SK-MEL-5 (cell line): ENCODE measurements at regions not wholly inside any gene's neighbourhood (a gene's known extent, or its start where the extent isn't known, plus 50 kb on each side); places are given as distances from the start of the nearest gene placed in this dataset.
"Not testable (repeated sequence)": the region's sequence is repeated elsewhere in the genome, so short reads cannot be mapped to it uniquely, and the experiment has no call there.

Experiments used
- DNase-seq: peaks from one replicate; pipeline ENCODE4 v3.0.0-alpha.2; 2016; ENCODE audit warnings: low read depth, low spot score
- in situ Hi-C: cut with HindIII; loops from 2 replicates; pipeline ENCODE4 v1.10.0; 2016; ENCODE audit warnings: low sequenced_read_pairs, high pct_unique_total_duplicates, low pct_unique_long_range_greater_than_20kb

DNA sequence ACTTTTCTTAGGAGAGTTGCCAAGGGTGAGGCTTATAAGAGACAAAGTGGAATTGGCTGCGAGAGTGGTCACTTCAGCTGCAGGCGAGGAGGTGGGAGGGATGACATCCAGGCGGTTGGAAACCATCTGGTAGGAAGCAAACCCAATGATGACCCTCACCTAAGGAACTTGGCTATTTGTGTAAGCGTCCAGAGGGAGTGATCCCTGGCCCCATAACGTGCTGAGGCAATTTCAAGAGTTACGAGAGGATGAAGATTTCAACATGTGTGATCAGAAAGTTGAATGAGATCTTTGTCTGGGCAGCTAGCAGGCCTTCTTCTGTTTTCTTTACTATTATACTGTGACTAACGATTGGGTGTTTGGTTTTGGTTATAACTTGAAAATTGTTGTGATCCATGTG lies 102.7 kb upstream of the VANGL1 start:
- in situ Hi-C loops = no loop called here
- DNase-seq = peak; percentile 19

DNA sequence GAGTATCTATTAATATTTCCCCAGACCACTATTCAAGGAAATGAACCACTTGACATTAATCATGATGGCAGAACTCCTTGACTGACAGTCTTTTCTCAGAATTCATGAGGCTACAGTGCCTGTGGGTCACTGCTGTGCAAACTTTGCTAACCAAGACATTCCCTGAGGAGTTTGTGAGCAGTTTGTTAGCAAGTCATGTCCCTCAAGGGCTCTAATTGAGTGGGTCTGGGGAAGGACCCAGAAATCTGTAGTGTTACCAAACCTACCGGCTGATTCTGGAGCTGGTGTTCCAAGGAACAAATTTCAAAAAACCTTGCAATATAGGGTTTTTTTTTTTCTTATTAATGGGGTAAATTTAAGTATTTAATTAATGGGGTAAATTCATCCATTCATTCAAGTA lies 103.2 kb upstream of the VANGL1 start:
- no peak for DNase-seq
- in situ Hi-C loops = no loop called here

GRCh38 chr1:115537415-115537814 lies 104.4 kb upstream of the VANGL1 start:
- in situ Hi-C loops = no loop called here
- DNase-seq = no peak

DNA sequence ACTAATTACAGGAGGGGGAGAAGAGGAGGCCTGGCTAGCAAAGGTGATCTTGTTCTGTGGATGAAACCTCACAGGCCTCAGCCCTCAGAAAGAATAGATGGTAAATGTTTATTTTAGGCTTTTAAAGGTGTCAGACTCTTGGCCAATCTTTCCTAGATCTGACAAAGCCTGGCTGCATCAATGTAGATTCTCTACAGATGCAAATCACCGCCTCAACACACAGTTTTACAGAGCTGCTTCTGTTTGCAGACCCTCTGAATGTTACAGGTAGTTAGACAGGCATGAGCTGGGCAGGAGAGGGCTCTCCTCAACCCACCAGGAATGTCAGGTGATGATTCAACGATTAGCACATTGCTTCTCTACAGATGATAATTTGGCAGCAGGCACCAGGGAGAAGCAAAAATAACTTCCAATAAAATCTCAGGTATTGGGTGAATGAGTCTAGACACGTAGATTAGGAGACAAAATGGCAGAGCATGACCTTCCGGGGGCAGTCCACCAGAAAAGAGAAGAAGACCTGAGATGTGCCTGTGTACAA lies 105.4 kb upstream of the VANGL1 start:
- DNase-seq = no peak
- in situ Hi-C loops = no loop called here

GRCh38 chr1:115534106-115534505 lies 107.7 kb upstream of the VANGL1 start:
- no peak for DNase-seq
- in situ Hi-C loops = no loop called here

- in situ Hi-C loops = no loop called here
These were observed 110.0 kb upstream of the VANGL1 start for GRCh38 chr1:115531631-115532264.

DNA sequence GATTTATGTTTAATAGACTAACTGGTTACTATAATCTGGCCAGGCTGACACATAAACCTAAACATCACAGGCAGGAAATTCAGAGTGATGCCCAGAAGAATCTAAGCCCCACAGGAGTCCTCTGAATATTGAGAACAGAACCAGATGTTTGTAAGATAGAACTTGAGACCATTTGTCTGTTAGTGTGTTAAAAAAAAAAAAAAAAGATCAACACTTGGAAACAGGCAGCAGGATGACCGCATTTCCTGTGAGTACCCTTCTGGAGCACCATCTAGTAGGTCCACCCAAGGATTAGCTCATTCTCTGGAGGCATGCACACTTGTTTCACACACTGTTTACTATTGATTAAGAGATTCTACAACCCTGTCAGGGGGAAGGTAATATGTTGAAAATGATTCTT lies 111.4 kb upstream of the VANGL1 start:
- no peak for DNase-seq

More at GRCh38 chr1:115531631-115532264, 110.0 kb upstream of the VANGL1 start:
- DNase-seq = no peak

GRCh38 chr1:115529216-115529897 lies 112.4 kb upstream of the VANGL1 start:
- in situ Hi-C loops = no loop called here

More for the DNA sequence above, 111.4 kb upstream of the VANGL1 start:
- in situ Hi-C loops = no loop called here

DNA sequence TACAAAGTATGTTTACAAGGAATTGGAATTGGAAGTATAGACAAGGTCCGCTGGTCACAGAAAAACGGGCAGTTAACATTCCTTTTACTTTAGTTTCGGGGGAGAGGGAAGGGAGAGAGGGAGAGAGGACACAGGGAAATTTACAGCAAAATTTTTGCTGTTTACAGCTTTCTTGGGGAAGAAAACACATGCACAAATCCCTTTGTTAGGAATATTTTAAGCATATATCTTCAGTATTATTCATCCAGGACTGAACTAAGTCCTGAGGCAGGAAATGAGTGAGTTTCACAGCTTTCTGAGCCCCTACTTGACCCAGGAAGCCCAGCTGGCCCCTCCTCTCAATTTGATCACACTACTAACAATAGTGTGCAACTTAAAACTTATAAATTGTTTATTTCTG lies 113.4 kb upstream of the VANGL1 start:
- in situ Hi-C loops, DNase-seq: not testable (repeated sequence)

More at GRCh38 chr1:115529216-115529897, 112.4 kb upstream of the VANGL1 start:
- no peak for DNase-seq

GRCh38 chr1:115527746-115528145 lies 114.0 kb upstream of the VANGL1 start:
- no peak for DNase-seq
- in situ Hi-C loops = no loop called here

GRCh38 chr1:115526900-115527299 lies 114.9 kb upstream of the VANGL1 start:
- in situ Hi-C loops = no loop called here

DNA sequence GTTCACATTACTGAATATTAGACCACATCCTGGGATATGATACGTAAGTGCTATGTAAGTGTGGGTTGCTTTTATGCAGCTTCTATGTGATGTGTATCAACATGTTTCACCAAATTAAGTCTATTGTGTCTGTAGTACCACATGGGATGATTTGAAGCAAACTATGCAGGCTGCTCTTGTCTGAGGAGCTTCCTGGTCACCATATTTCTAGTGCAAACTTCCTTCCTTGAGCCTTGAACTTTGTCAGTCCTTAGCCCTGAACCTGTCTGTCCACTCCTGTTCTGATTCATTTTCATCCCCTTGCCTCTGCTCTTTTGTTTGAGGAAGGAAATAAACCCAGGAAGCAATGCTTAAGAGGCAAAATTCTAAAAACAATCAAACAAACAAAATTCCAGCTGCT lies 117.5 kb upstream of the VANGL1 start:
- in situ Hi-C loops = no loop called here
- DNase-seq = no peak

More at GRCh38 chr1:115526900-115527299, 114.9 kb upstream of the VANGL1 start:
- no peak for DNase-seq

GRCh38 chr1:115522386-115522785 lies 119.4 kb upstream of the VANGL1 start:
- no peak for DNase-seq
- in situ Hi-C loops = no loop called here

GRCh38 chr1:115515270-115515669 lies 126.5 kb upstream of the VANGL1 start:
- in situ Hi-C loops = no loop called here
- no peak for DNase-seq

- DNase-seq, in situ Hi-C loops: not testable (repeated sequence)
These were observed 131.5 kb upstream of the VANGL1 start for GRCh38 chr1:115510226-115510625.

DNA sequence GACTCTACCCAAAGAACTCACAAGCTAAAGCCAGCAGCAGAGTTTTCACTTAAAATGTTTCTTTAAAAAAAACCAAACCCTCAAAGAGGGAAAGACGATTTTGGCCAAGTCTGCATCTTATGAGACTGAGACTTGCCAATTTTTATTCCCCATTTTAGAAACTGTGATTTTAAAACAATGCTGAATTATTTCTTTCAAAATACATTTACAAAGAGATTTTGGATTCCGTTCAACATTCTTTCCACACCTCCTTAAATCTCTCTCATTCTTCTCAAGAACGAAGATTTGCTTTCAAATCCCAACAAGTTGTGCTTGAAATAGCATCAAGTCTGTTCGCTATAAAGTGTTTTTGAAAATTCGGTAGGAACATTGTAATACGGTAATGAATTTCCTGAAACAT lies 133.9 kb upstream of the VANGL1 start:
- in situ Hi-C loops = no loop called here
- DNase-seq = no peak

DNA sequence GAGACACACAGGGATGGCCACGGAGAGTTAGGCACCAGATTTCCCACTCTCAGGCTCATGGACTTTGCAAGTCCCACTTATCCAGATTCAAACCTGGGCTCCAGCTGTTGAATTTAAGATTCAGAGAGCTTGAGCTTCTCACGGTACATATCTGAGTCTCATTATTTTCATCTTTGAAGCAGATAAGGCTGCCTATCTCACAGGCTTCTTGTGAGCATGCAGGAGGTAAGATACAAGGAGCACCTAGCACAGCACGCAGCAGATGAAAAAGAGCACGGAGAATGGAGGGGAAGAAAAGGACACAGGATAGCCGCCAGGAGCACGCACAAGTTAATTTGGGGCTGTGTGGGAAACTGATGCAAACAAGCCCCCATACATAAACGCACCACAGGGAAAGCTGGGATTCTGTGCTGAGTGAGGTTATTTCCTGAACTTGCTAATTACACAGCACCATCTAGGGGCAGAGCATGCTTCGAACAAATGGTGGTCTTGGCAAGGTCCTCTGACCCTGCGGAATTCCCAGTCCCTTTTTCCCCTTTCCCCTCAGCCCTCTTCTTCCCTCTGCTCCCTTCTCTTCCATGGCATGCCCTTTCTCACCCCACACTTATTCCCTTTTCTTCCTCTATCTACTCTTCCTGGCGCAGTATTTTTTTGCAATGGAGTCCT lies 134.7 kb upstream of the VANGL1 start:
- DNase-seq = peak; percentile 58
- in situ Hi-C loops = no loop called here

- DNase-seq = no peak
- in situ Hi-C loops = no loop called here
These were observed 135.3 kb upstream of the VANGL1 start for GRCh38 chr1:115506518-115506917.
